ENCODE measurements at regions not wholly inside any gene's neighbourhood (a gene's known extent, or its start where the extent isn't known, plus 50 kb on each side); places are given as distances from the start of the nearest gene placed in this dataset.

- TF ChIP-seq BHLHE40 (IDR thresholded peaks at IDR 0.05; ENCODE audit: borderline replicate concordance) (no peak), HDGF (IDR thresholded peaks at IDR 0.05; ENCODE audit: borderline replicate concordance) (no peak), FOXA1 (IDR thresholded peaks at IDR 0.05) (no peak), L3MBTL2 (conservative IDR thresholded peaks at IDR 0.05) (no peak), ELF4 (IDR thresholded peaks at IDR 0.05) (no peak), FOXM1 (IDR thresholded peaks at IDR 0.05; ENCODE audit: borderline replicate concordance) (no peak), SUZ12 (IDR thresholded peaks at IDR 0.05) (no peak), SP1 (IDR thresholded peaks at IDR 0.05) (no peak), FOXK2 (IDR thresholded peaks at IDR 0.05) (no peak), PKNOX1 (IDR thresholded peaks at IDR 0.05) (no peak), NFRKB (IDR thresholded peaks at IDR 0.05) (no peak)
Observed at GRCh38 chr4:112739442-112739841, 102.5 kb downstream of the LARP7 start.

Measured in HEK293T (cell line).